ENCODE measurements at regions not wholly inside any gene's neighbourhood (a gene's known extent, or its start where the extent isn't known, plus 50 kb on each side); places are given as distances from the start of the nearest gene placed in this dataset.

- TF ChIP-seq ZFP30 (CRISPR knock-in tag; IDR thresholded peaks at IDR 0.05) (no peak), TOX (CRISPR knock-in tag; IDR thresholded peaks at IDR 0.05; ENCODE audit: borderline replicate concordance) (no peak), ZNF70 (CRISPR knock-in tag; IDR thresholded peaks at IDR 0.05) (no peak)
Measured at GRCh38 chr2:16100006-16100405, 159.7 kb downstream of the MYCN start.
